ENCODE measurements at regions not wholly inside any gene's neighbourhood (a gene's known extent, or its start where the extent isn't known, plus 50 kb on each side); places are given as distances from the start of the nearest gene placed in this dataset.

DNA sequence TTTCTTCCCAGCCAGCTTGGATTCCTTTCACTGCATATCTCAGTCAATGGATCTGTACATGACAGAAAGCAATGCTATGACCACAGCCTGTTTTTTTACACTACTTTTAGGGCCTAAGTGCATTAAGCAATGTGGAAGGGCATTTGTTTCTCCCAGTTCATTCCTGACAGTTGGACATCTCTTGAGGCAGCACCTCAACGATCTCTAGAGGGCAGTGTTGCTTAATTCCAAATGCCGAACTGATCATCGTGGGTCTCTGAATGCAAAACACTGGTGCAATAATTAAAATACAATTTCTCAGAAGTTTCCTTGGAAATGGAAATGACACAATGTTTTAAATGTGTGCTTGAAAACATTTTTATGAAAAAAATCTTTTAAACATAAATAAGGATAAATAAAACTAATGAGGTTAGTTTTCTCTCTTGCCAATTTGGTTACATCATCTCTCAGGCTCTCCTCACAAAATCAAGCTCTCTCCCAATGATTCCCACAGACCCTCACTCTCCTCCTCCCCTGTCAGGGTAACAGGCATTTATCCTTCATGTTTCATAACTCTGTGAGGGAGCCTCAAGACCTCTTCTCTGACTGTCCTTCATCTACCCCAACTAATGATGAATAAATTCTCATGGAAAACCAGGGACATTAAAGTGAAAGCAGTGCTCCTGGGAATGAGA lies 192.4 kb upstream of the SLC16A7 start:
- TF ChIP-seq TAF1 (IDR thresholded peaks at IDR 0.05; ENCODE audit: low read depth) (no peak), RAD21 (IDR thresholded peaks at IDR 0.05; ENCODE audit: low read depth) (peak; percentile 88)

DNA sequence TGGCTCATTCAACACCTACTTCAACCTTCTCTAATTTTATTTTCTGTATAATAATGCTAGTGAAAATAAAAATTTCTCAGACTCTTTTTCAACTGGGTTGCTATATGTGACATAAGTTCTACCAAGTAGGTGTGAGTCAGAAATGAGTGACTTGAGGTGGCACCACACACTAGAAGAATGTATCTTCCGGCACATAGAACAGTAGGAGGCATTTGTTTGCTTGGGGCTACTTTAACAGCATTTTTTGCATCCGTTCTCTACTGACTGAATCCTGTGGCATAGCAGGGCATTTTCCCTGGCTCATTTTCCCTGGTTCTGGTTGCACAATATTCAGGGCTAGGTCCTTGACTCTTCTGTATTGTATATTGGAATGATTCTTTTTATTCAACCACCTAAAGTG lies 194.0 kb upstream of the SLC16A7 start:
- TF ChIP-seq ZBTB7A (IDR thresholded peaks at IDR 0.05; ENCODE audit: low read depth) (no peak), TEAD4 (IDR thresholded peaks at IDR 0.05) (no peak)

DNA sequence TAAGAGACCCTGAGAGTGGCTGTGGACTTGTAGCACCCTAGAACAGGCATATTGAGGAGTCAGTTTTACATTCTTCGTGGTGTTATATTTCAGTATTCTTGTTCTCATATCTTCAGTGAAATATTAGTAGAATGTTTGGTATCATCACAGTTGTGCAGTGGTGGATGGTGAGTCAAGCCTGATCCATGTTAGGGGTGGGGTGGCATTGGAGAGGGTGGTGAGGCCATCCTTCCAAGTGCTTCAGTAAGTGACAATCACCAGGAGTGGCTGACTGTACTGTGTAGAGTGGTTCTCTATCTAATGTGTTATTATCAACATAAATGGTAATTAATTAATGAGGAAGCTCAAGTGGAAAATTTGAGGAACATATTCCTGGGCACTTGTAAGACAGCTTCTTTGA lies 197.7 kb upstream of the SLC16A7 start:
- TF ChIP-seq TCF12 (IDR thresholded peaks at IDR 0.05; ENCODE audit: low read depth) (no peak), ZBTB7A (IDR thresholded peaks at IDR 0.05; ENCODE audit: low read depth) (no peak), CEBPB (IDR thresholded peaks at IDR 0.05) (no peak), TAF1 (IDR thresholded peaks at IDR 0.05; ENCODE audit: low read depth) (no peak), NFIC (IDR thresholded peaks at IDR 0.05) (no peak), RAD21 (IDR thresholded peaks at IDR 0.05; ENCODE audit: low read depth) (no peak), EP300 (IDR thresholded peaks at IDR 0.05; ENCODE audit: borderline replicate concordance) (no peak), YY1 (IDR thresholded peaks at IDR 0.05; ENCODE audit: low read depth) (no peak), TEAD4 (IDR thresholded peaks at IDR 0.05) (no peak)
- TF ChIP-seq, protein P1, sequence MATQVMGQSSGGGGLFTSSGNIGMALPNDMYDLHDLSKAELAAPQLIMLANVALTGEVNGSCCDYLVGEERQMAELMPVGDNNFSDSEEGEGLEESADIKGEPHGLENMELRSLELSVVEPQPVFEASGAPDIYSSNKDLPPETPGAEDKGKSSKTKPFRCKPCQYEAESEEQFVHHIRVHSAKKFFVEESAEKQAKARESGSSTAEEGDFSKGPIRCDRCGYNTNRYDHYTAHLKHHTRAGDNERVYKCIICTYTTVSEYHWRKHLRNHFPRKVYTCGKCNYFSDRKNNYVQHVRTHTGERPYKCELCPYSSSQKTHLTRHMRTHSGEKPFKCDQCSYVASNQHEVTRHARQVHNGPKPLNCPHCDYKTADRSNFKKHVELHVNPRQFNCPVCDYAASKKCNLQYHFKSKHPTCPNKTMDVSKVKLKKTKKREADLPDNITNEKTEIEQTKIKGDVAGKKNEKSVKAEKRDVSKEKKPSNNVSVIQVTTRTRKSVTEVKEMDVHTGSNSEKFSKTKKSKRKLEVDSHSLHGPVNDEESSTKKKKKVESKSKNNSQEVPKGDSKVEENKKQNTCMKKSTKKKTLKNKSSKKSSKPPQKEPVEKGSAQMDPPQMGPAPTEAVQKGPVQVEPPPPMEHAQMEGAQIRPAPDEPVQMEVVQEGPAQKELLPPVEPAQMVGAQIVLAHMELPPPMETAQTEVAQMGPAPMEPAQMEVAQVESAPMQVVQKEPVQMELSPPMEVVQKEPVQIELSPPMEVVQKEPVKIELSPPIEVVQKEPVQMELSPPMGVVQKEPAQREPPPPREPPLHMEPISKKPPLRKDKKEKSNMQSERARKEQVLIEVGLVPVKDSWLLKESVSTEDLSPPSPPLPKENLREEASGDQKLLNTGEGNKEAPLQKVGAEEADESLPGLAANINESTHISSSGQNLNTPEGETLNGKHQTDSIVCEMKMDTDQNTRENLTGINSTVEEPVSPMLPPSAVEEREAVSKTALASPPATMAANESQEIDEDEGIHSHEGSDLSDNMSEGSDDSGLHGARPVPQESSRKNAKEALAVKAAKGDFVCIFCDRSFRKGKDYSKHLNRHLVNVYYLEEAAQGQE (IDR thresholded peaks at IDR 0.05; ENCODE audit: low read depth): no peak
- TF ChIP-seq, protein P2, sequence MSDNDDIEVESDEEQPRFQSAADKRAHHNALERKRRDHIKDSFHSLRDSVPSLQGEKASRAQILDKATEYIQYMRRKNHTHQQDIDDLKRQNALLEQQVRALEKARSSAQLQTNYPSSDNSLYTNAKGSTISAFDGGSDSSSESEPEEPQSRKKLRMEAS (IDR thresholded peaks at IDR 0.05): no peak

DNA sequence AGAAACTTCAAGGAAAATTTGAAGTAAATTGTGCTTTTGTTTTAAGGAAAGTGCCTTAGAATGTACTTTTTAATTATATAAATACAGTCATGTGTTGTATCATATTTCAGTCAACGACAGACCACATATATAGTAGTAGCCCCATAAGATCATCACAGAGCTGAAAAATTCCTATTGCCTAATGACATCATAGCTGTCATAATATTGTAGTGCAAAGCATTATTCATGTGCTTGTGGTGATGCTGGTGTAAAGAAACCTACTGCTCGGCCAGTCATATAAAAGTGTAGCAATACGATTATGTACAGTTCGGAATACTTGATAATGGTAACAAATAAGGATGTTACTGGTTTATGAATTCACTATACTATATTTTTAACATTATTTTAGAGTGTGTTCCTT lies 198.9 kb upstream of the SLC16A7 start:
- TF ChIP-seq CEBPB (IDR thresholded peaks at IDR 0.05): no peak
- no peak for TF ChIP-seq ZBTB7A (IDR thresholded peaks at IDR 0.05; ENCODE audit: low read depth)
- TF ChIP-seq RAD21 (IDR thresholded peaks at IDR 0.05; ENCODE audit: low read depth): no peak
- no peak for TF ChIP-seq TAF1 (IDR thresholded peaks at IDR 0.05; ENCODE audit: low read depth)
- TF ChIP-seq YY1 (IDR thresholded peaks at IDR 0.05; ENCODE audit: low read depth): no peak
- TF ChIP-seq, protein P1 (IDR thresholded peaks at IDR 0.05; ENCODE audit: low read depth): no peak
- no peak for TF ChIP-seq EGR1 (IDR thresholded peaks at IDR 0.05)
- TF ChIP-seq TCF12 (IDR thresholded peaks at IDR 0.05; ENCODE audit: low read depth): no peak
- TF ChIP-seq EP300 (IDR thresholded peaks at IDR 0.05; ENCODE audit: borderline replicate concordance): no peak
- TF ChIP-seq, protein P3, sequence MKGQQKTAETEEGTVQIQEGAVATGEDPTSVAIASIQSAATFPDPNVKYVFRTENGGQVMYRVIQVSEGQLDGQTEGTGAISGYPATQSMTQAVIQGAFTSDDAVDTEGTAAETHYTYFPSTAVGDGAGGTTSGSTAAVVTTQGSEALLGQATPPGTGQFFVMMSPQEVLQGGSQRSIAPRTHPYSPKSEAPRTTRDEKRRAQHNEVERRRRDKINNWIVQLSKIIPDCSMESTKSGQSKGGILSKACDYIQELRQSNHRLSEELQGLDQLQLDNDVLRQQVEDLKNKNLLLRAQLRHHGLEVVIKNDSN (IDR thresholded peaks at IDR 0.05): no peak

DNA sequence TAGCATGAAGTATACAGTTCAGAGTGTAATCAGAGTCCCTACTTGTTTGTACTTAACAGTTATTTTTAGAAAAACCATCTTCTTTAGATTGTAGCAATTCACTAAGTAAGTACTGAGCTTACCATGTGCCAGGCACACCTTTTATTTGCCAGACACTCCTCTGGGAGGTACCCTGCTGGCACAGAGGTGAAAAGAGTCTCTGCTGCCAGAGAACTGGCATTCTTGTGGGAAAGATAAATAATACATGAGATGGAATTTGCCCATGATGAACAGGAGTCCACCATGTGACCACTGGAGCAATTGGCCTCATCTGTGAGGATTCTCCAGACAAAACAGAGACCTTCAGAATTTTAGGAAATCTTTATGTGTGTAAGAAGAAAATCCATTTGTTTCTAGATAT lies 199.3 kb upstream of the SLC16A7 start:
- TF ChIP-seq TCF12 (IDR thresholded peaks at IDR 0.05; ENCODE audit: low read depth): no peak
- TF ChIP-seq, protein P3 (IDR thresholded peaks at IDR 0.05): peak; percentile 40; the same call in 1 of the 2 replicates

DNA sequence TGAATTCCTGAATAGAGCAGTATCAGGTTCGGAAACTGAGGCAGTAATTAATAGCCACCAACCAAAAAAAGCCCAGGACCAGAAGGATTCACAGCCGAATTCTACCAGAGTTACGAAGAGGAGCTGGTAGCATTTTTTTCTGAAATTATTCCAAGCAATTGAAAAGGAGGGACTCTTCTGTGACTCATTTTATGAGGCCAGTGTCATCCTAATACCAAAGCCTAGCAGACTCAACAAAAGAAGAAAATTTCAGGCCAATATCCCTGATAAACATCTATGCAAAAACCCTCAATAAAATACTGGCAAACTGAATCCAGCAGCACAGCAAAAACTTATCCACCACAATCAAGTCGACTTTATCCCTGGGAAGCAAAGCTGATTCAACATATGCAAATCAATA lies 202.3 kb upstream of the SLC16A7 start:
- TF ChIP-seq, protein P2 (IDR thresholded peaks at IDR 0.05): no peak
- TF ChIP-seq EGR1 (IDR thresholded peaks at IDR 0.05) (no peak), CREB1 (IDR thresholded peaks at IDR 0.05; ENCODE audit: low read depth) (no peak), FOXM1 (IDR thresholded peaks at IDR 0.05; ENCODE audit: borderline replicate concordance, low read depth) (no peak), RAD21 (IDR thresholded peaks at IDR 0.05; ENCODE audit: low read depth) (no peak), CEBPB (IDR thresholded peaks at IDR 0.05) (no peak), YY1 (IDR thresholded peaks at IDR 0.05; ENCODE audit: low read depth) (no peak), ZBTB7A (IDR thresholded peaks at IDR 0.05; ENCODE audit: low read depth) (no peak), TEAD4 (IDR thresholded peaks at IDR 0.05) (no peak), NFIC (IDR thresholded peaks at IDR 0.05) (no peak), TCF12 (IDR thresholded peaks at IDR 0.05; ENCODE audit: low read depth) (no peak), TAF1 (IDR thresholded peaks at IDR 0.05; ENCODE audit: low read depth) (no peak), EP300 (IDR thresholded peaks at IDR 0.05; ENCODE audit: borderline replicate concordance) (no peak)
- TF ChIP-seq, protein P3 (IDR thresholded peaks at IDR 0.05): no peak
- TF ChIP-seq, protein P1 (IDR thresholded peaks at IDR 0.05; ENCODE audit: low read depth): no peak
